Panc1 (cell line): ENCODE measurements at regions not wholly inside any gene's neighbourhood (a gene's known extent, or its start where the extent isn't known, plus 50 kb on each side); places are given as distances from the start of the nearest gene placed in this dataset.
A peak's percentile ranks its signal among the peaks of the same experiment; 100 is the strongest.

Experiments used
- ATAC-seq: fragments of 200-7000 bp; cut with Tn5 transposase; 2 replicates; pipeline ENCODE4 v1.9.1; 2020; ENCODE audit warnings: mild to moderate bottlenecking, moderate library complexity
- BruUV-seq: library from RNA; stranded (reverse); fragments of 400-500 nt; replicated peaks from 2 replicates; lab custom pipeline; 2021; lab: Mats Ljungman, UMichigan
- CTCF ChIA-PET: fragments of 300-600 bp; sonication (Branson Sonifier 250); formaldehyde crosslinking; loops from one replicate; lab custom pipeline; 2022; ENCODE audit warnings: antibody characterized with exemption; lab: Charles Lee
- POLR2A ChIA-PET: fragments of 300-600 bp; sonication (Branson Sonifier 250); formaldehyde crosslinking; loops from one replicate; lab custom pipeline; 2022; ENCODE audit warnings: antibody characterized with exemption; lab: Charles Lee
- DNase-seq: peaks from one replicate; pipeline ENCODE4 v3.0.0-alpha.2; 2010; ENCODE audit warnings: low read depth, low spot score
- H3K27ac ChIP-seq: 2 replicates; pipeline ENCODE4 v1.5.1; 2011; ENCODE audit warnings: mild to moderate bottlenecking, low read length, inconsistent platforms
- H3K27me3 ChIP-seq: fragments of 200-500 bp; sonication (Bioruptor generic); 2 replicates; pipeline ENCODE4 v1.6.0; 2014; ENCODE audit warnings: low read length, inconsistent platforms; ENCODE audit not compliant: control insufficient read depth, insufficient read depth
- H3K36me3 ChIP-seq: fragments of 200-500 bp; sonication (Bioruptor generic); 2 replicates; pipeline ENCODE4 v1.5.1; 2014; ENCODE audit warnings: inconsistent platforms, mild to moderate bottlenecking, low read length, moderate library complexity; ENCODE audit not compliant: control insufficient read depth, insufficient read depth
- H3K4me1 ChIP-seq: 2 replicates; pipeline ENCODE4 v1.5.1; 2011; ENCODE audit warnings: inconsistent platforms, mild to moderate bottlenecking, low read length, moderate library complexity; ENCODE audit not compliant: control insufficient read depth, insufficient read depth
- H3K4me3 ChIP-seq, 2 experiments: 2 replicates each; pipeline ENCODE4 v1.5.1; 2011 to 2012; ENCODE audit warnings: low read depth in 2 of 2, low read length in 2 of 2, mild to moderate bottlenecking in 2 of 2, inconsistent platforms in 1 of 2, moderate library complexity in 1 of 2
- H3K9me3 ChIP-seq: fragments of 200-500 bp; sonication (Bioruptor generic); 2 replicates; pipeline ENCODE4 v1.5.1; 2014; ENCODE audit warnings: low read depth, mild to moderate bottlenecking, inconsistent platforms, low read length, moderate library complexity; ENCODE audit not compliant: control insufficient read depth, insufficient read depth
- CTCF ChIP-seq: fragments of 450-650 bp; IDR thresholded peaks from 2 replicates; pipeline ENCODE4 v1.5.1; 2017; ENCODE audit warnings: mild to moderate bottlenecking
- POLR2AphosphoS5 ChIP-seq: IDR thresholded peaks from 2 replicates; pipeline ENCODE4 v1.6.1; 2012; ENCODE audit warnings: mild to moderate bottlenecking, low read depth, low read length, moderate library complexity
- REST ChIP-seq, 2 experiments: IDR thresholded peaks; 2 replicates each; pipeline ENCODE4 v1.6.1; 2011 to 2012; ENCODE audit warnings: low read depth in 2 of 2, control low read depth in 1 of 2, low read length in 1 of 2, mild to moderate bottlenecking in 1 of 2, moderate library complexity in 1 of 2; ENCODE audit not compliant: insufficient read depth in 1 of 2
- SIN3A ChIP-seq: IDR thresholded peaks from 2 replicates; pipeline ENCODE4 v1.6.1; 2012; ENCODE audit warnings: low read depth, mild to moderate bottlenecking, low read length, moderate library complexity, borderline replicate concordance; ENCODE audit not compliant: insufficient read depth
- TCF7L2 ChIP-seq: IDR thresholded peaks from 2 replicates; pipeline ENCODE4 v1.6.1; 2011; ENCODE audit warnings: mild to moderate bottlenecking, low read depth, low read length, inconsistent platforms
- in situ Hi-C: cut with HindIII; loops from 2 replicates; pipeline ENCODE4 v1.10.0; 2016; ENCODE audit warnings: low sequenced_read_pairs, low pct_unique_long_range_greater_than_20kb
- intact Hi-C: fragments of 100-400 bp; cut with micrococcal nuclease; formaldehyde crosslinking; loops from one replicate; pipeline ENCODE4 v1.10.0; 2022; ENCODE audit not compliant: unreplicated experiment

GRCh38 chr5:38648703-38649291, 92.4 kb upstream of the LIFR start:
- TF ChIP-seq TCF7L2 (no peak), SIN3A (no peak), REST (IDR thresholded peaks at IDR 0.05; ENCODE audit: insufficient read depth in 1 of 2, low read depth in 2 of 2, low read length in 1 of 2) (no peak), CTCF (no peak), POLR2AphosphoS5 (no peak)
- intact Hi-C loops: no loop called here
- no peak overlapping the region for H3K4me3 ChIP-seq
- in situ Hi-C loops: no loop called here
- no peaks in the 10 kb centered on the region for H3K27me3 ChIP-seq
- H3K27ac ChIP-seq: 0 out of 2 replicates have a peak overlapping the region, but pooled peaks have one; percentile 3
- ATAC-seq (no peak), DNase-seq (no peak)
- POLR2A ChIA-PET: interaction anchor here (0.7 kb wide), 1 partner anchor 13 kb away, joined by 3 read pairs; no protein-coding TSS in a partner anchor
- 0 out of 2 replicates have a peak, but pooled peaks cover 3% of the 10 kb centered on the region for H3K4me1 ChIP-seq
- CTCF ChIA-PET: no interaction called here
- no peaks in the 10 kb centered on the region for H3K36me3 ChIP-seq
- no peaks in the 10 kb centered on the region for H3K9me3 ChIP-seq
- no TSS peak for BruUV-seq

GRCh38 chr5:38650540-38650939, 94.1 kb upstream of the LIFR start:
- in situ Hi-C loops: no loop called here
- Histone ChIP-seq H3K9me3 (no peaks in the 10 kb centered on the region), H3K4me3 (peak overlapping the region; percentile 10 to 54), H3K36me3 (no peaks in the 10 kb centered on the region), H3K27ac (peak overlapping the region; percentile 49; the same call in 1 of the 2 replicates), H3K27me3 (no peaks in the 10 kb centered on the region), H3K4me1 (0 out of 2 replicates have a peak, but pooled peaks cover 3% of the 10 kb centered on the region)
- no TSS peak for BruUV-seq
- DNase-seq: no peak
- intact Hi-C loops: no loop called here
- TF ChIP-seq CTCF (no peak), SIN3A (no peak), TCF7L2 (no peak), REST (IDR thresholded peaks at IDR 0.05; ENCODE audit: insufficient read depth in 1 of 2, low read depth in 2 of 2, low read length in 1 of 2) (no peak), POLR2AphosphoS5 (no peak)
- POLR2A ChIA-PET: no interaction called here
- CTCF ChIA-PET: no interaction called here
- ATAC-seq: peak; percentile 68
